ENCODE measurements at regions not wholly inside any gene's neighbourhood (a gene's known extent, or its start where the extent isn't known, plus 50 kb on each side); places are given as distances from the start of the nearest gene placed in this dataset.

DNA sequence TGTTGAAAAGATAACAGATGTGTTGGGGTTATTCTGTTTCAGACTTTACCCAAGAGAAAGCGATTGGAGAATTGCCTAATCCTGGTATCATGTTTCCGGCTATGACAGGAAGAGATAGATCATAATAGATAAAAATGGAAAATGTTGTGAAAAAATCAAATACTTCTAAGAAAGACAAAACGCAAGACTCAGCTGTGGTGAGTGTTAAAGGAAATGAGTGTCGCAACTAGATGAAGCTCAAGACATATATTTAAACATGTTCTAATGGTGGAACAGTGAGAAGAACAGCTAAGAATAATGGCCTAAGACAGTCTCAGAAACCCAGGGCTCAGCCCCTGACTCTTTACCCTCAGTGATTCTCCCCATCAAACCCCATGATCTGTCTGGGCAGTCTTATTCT lies 426.7 kb upstream of the RUNX1 start:
- H3K4me3 ChIP-seq = no peak overlapping the region
- DNase-seq = no peak
- WGBS, 5 donors = 2 to 11% (median 6%) methylated on average over 4 of the region's 4 CpGs
- H3K4me1 ChIP-seq = peaks cover 0 to 35% (median 11%) of the 10 kb centered on the region in 6 donors
- H3K27me3 ChIP-seq (replicated peaks in 1 of 7) = no peaks in the 10 kb centered on the region
- intact Hi-C loops (cut with DNase I; ENCODE audit: low total_unique reads) = no loop called here
- H3K27ac ChIP-seq = peak overlapping the region in 6 of 8 donors; percentile 3 to 49 (median 44)
- no peaks in the 10 kb centered on the region for H3K36me3 ChIP-seq
- TF ChIP-seq, protein P1, sequence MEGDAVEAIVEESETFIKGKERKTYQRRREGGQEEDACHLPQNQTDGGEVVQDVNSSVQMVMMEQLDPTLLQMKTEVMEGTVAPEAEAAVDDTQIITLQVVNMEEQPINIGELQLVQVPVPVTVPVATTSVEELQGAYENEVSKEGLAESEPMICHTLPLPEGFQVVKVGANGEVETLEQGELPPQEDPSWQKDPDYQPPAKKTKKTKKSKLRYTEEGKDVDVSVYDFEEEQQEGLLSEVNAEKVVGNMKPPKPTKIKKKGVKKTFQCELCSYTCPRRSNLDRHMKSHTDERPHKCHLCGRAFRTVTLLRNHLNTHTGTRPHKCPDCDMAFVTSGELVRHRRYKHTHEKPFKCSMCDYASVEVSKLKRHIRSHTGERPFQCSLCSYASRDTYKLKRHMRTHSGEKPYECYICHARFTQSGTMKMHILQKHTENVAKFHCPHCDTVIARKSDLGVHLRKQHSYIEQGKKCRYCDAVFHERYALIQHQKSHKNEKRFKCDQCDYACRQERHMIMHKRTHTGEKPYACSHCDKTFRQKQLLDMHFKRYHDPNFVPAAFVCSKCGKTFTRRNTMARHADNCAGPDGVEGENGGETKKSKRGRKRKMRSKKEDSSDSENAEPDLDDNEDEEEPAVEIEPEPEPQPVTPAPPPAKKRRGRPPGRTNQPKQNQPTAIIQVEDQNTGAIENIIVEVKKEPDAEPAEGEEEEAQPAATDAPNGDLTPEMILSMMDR (IDR thresholded peaks at IDR 0.05 in 8 of 11, conservative IDR thresholded peaks at IDR 0.05 in 3 of 11) = no peak
- TF ChIP-seq POLR2AphosphoS5 (IDR thresholded peaks at IDR 0.05) = no peak
- no peak for TF ChIP-seq POLR2A (IDR thresholded peaks at IDR 0.05)
- peaks cover 0 to 11% (median 2%) of the 10 kb centered on the region in 8 donors for H3K9me3 ChIP-seq

DNA sequence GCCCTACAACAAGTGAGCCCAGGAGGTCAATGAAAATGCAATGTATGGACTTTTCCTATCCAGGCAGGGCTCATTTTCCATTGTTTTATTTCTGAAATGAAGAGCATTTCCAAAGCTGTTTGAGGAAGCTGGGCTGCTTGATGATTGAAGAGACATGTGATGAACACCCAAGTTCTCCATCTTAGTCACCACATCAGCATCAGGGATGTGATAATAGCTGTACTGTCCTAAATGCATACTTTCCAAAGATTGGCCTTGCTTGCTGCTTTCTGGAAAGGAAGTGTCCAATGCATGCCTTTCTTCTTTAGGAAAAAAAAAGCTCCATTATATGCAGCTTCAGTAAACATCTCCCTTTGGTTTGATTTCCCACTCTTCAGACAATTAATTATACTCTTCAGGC lies 425.9 kb upstream of the RUNX1 start:
- TF ChIP-seq, protein P1 (IDR thresholded peaks at IDR 0.05 in 8 of 11, conservative IDR thresholded peaks at IDR 0.05 in 3 of 11) = no peak
- TF ChIP-seq POLR2A (IDR thresholded peaks at IDR 0.05) (no peak), POLR2AphosphoS5 (IDR thresholded peaks at IDR 0.05) (no peak)
- H3K36me3 ChIP-seq = no peaks in the 10 kb centered on the region
- H3K4me3 ChIP-seq = no peak overlapping the region
- H3K27ac ChIP-seq = peak overlapping the region in 2 of 8 donors; percentile 46 to 49
- H3K9me3 ChIP-seq = peaks cover 0 to 11% (median 2%) of the 10 kb centered on the region in 8 donors
- intact Hi-C loops (cut with DNase I; ENCODE audit: low total_unique reads) = no loop called here
- H3K27me3 ChIP-seq (replicated peaks in 1 of 7) = no peaks in the 10 kb centered on the region
- H3K4me1 ChIP-seq = peaks cover 0 to 35% (median 11%) of the 10 kb centered on the region in 6 donors
- DNase-seq = no peak

DNA sequence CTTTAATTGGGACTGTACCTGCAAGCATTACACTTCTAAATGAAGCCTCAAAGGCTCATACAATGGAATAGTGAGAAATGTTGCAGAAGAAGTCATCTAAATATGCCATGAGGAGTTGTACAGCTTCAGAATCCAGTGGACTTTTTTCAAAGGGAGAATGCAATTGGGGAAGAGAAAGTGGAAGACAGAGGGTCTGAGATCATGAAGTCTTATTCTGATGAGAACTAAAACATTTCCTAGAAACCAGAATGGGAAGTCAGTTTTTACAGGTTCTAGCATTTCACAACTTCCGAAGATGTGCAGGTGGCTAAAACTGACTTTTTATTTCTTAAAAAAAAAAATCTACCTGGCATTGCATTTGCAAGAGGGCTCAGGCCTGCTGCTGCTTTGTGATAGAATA lies 424.4 kb upstream of the RUNX1 start:
- intact Hi-C loops (cut with DNase I; ENCODE audit: low total_unique reads) = no loop called here
- no peaks in the 10 kb centered on the region for H3K27me3 ChIP-seq (replicated peaks in 1 of 7)
- no peak overlapping the region for H3K4me3 ChIP-seq
- WGBS, 5 donors = 34 to 56% (median 51%) methylated on average over 1 of the region's 1 CpG
- no peaks in the 10 kb centered on the region for H3K9me3 ChIP-seq
- no peaks in the 10 kb centered on the region for H3K36me3 ChIP-seq
- H3K4me1 ChIP-seq = peaks cover 0 to 28% (median 11%) of the 10 kb centered on the region in 6 donors
- TF ChIP-seq POLR2A (IDR thresholded peaks at IDR 0.05) = no peak
- TF ChIP-seq, protein P1 (IDR thresholded peaks at IDR 0.05 in 8 of 11, conservative IDR thresholded peaks at IDR 0.05 in 3 of 11) = no peak
- TF ChIP-seq POLR2AphosphoS5 (IDR thresholded peaks at IDR 0.05) = no peak
- H3K27ac ChIP-seq = no peak overlapping the region
- no peak for DNase-seq

DNA sequence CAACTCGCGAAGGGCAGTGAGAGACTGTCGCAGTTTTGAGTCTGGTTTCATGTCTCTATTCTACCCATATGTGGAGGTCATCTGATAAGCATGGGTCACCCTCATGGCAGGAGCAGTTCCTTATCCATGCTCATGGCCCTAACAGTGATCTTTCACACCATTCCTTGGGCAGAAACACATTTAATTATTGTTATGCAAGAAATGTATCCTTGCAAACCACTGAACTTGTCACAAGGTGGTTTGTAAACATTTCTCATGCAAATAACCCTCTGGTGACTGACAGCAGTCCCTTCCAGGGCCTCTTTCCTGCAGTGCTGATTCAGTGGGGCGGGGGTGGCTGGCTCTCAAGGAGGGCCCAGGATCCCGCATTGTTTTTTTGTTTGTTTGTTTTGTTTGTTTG lies 421.4 kb upstream of the RUNX1 start:
- DNase-seq = no peak
- Histone ChIP-seq H3K27me3 (replicated peaks in 1 of 7) (no peaks in the 10 kb centered on the region), H3K36me3 (no peaks in the 10 kb centered on the region), H3K4me3 (no peak overlapping the region), H3K9me3 (peaks cover 0 to 8% (median 0%) of the 10 kb centered on the region in 8 donors), H3K27ac (no peak overlapping the region), H3K4me1 (peaks cover 0 to 9% (median 5%) of the 10 kb centered on the region in 6 donors)
- no peak for TF ChIP-seq POLR2AphosphoS5 (IDR thresholded peaks at IDR 0.05)
- TF ChIP-seq, protein P1 (IDR thresholded peaks at IDR 0.05 in 8 of 11, conservative IDR thresholded peaks at IDR 0.05 in 3 of 11) = no peak
- TF ChIP-seq POLR2A (IDR thresholded peaks at IDR 0.05) = no peak
- WGBS, 5 donors = 75 to 79% (median 79%) methylated on average over 5 of the region's 5 CpGs
- intact Hi-C loops (cut with DNase I; ENCODE audit: low total_unique reads) = no loop called here

Data from spleen (tissue), 11 donors.